Muscle of arm (tissue), 1 donor: ENCODE measurements at regions not wholly inside any gene's neighbourhood (a gene's known extent, or its start where the extent isn't known, plus 50 kb on each side); places are given as distances from the start of the nearest gene placed in this dataset.

Experiments
- DNase-seq: peaks from one replicate; pipeline ENCODE4 v3.0.0-alpha.2; 2013

DNA sequence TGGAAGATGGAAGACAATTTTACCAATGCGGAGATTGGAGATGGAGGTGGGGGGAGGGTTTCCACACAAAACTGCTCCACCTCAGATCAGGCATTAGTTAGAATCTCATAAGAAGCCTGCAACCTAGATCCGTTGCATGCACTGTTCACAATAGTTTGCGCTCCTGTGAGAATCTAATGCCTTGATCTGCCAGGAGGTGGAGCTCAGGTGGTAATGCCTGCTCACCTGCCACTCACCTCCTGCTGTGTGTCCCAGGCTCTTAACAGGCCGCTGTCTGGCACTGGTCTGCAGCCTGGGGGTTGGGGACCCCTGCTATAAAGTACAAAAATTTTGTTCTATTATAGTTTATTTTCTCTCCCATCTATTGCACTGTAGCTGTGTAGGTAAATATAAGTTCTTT lies 84.9 kb upstream of the FOXG1 start:
- no peak for DNase-seq

DNA sequence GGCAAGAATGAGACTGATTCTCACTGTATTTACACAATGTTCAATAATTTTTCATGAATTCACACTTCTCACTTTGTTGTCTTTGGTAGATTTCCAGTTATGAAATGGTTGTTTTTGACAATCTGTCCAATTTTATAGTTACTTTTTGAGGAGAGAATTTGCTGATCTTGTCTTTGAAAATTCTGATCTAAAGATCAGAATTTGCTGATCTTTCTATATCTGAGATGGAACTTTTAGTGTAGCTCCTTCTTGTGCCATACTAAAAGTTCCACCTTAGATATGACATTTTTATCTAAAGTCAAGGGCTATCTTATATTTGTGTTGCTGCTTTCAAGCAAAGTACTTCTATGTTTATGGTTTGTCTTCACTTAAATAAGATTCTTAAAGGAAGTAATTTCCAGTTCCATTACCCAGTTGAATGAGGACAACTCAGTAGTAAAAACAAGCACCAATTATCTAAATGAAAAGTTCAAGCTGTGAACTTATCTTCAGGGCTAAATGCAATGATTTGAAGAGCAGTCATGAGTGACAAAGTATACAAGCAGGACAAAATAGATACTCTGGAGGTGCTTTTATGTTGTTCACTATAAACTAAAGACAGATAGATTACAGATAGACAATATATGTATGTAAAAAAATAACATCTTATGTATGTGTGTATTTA lies 76.4 kb upstream of the FOXG1 start:
- DNase-seq, result no peak

DNA sequence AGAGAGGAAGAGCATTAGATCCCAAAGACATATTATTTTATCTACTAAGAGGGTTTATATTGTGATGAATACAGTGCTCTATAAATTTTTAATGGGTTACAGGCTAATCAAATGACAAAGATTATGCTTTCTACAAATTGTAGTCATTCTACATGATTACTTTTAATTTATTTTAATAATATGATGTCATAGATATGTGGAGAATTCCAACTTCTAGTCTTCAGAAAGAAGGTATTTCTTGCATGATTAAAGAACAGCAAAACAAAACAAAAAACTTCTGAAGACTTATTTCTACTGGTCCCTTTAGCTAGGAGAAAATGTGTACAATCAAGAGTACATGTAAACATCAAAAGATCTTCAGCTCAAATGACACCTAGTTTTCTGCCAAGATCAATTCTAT lies 71.5 kb upstream of the FOXG1 start:
- no peak for DNase-seq

DNA sequence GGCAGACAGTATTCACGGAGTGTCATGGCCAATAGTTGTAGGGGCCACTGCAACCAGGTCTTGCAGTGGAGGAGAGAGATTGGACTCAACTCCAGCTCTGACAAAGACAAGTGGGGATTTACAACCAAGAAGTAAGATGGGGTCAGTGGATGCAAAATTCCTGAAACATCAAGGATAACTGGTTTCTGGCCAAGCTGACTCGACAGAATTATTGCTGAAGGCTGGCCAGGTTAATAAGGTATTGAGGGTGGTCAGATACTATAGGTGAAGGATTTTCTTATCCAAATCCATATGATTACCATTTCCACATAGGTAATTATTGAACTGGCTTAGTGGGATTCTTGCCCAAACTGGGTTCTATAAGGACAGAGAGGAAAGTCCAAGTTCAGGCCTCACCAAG lies 64.9 kb upstream of the FOXG1 start:
- no peak for DNase-seq

DNA sequence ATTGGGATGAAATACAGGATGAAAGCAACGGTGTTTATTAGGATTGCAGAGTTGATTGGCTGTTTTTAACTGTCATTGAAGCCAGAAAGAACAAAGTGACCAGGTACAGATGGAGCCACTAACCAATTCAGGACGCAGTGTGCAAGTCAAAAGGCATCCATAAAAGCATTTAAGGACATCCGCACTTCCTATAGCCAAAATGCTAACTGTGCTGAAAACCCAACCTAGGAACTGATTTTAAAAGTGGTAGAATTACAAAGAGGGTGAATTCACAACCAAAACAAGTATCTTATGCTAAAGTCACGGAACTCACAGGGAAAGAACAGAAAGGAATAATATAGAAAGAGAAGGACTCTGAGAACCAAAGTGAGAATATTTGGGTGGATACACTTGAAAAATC lies 63.1 kb upstream of the FOXG1 start:
- no peak for DNase-seq

DNA sequence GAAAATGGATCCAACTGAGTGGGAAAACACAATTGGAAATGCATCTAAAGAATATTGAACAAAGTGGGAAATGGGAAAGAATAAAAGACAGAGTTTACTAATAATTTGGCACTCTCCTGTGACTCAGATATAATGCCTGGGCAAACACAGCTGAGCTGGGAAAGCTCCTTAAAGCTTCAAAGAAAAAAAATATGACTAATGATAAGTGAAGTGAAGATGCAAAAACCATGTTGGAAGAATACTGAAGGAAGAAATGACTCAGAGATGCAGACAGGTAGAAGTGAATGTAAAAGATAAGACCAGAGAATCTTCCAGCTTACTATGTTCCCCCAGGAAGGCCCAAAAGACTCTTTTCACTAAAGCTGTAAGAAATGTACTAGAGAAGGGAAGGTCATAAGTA lies 62.4 kb upstream of the FOXG1 start:
- no peak for DNase-seq

DNA sequence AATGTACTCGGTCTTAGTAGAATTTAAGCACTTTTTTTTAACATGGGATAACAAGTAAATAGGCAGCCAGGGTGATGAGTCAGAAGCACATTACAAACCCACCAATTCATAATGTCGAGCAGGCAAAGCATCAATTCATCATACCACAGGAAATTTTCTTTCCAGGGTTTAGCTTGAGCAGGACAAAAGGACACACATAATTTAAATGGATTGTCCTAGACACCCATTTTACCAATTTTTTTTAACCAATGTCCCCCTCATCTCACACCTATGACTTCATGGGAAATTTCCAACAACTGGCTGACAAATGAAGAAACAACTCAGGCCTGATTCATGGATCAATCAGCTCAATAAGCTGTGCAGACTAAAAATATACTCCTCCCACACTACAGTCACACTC lies 58.8 kb upstream of the FOXG1 start:
- DNase-seq, result no peak

DNA sequence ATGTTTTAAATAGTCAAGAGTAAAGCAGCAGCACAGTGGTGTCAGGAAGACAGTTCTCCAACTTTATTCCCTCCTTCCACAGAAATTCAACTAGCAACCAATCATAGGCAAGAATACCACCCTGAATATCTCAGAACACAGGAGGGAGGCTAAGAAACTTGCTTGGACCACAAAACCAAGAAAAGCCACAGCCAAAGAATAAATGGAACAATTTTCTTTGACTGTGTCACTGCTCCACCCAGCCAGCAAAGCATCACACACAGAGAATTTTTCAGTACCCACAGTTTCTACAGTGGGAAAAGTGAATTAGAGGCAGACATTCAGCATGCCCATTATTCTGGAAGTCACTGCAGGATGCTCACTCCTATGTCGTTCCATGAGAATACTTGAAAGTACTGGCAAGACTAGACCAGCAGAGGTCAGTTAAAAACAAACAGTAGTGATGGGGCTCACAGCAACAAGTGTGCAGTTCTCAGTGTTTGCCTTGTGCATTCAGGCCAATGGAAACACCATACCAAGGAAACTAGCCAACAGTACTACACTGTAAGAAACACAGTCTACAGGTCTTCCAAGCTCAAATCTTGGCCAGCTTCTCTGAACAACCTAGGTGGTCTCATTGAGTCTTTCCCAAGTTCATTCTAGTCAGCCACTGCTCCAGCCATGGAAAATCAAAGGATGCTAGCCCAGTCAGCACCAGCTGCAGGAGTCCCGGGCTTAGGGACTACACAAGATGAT lies 56.8 kb upstream of the FOXG1 start:
- DNase-seq, result no peak
